HFF-Myc (cell line): ENCODE measurements at regions not wholly inside any gene's neighbourhood (a gene's known extent, or its start where the extent isn't known, plus 50 kb on each side); places are given as distances from the start of the nearest gene placed in this dataset.
A peak's percentile ranks its signal among the peaks of the same experiment; 100 is the strongest.

Source experiments
- DNase-seq: peaks from one replicate; pipeline ENCODE4 v3.0.0-alpha.2; 2011; ENCODE audit warnings: low read depth; ENCODE audit errors: extremely low read depth
- H3K4me3 ChIP-seq: replicated peaks from 2 replicates; pipeline ENCODE4 v1.5.1; 2011; ENCODE audit warnings: low read depth, mild to moderate bottlenecking, control low read depth, low read length
- TF ChIP-seq, protein P1 (sequence below): IDR thresholded peaks from 2 replicates; pipeline ENCODE4 v1.5.1; 2012; ENCODE audit warnings: mild to moderate bottlenecking, low read depth, low read length, control low read depth; ENCODE audit errors: missing control alignments

DNA sequence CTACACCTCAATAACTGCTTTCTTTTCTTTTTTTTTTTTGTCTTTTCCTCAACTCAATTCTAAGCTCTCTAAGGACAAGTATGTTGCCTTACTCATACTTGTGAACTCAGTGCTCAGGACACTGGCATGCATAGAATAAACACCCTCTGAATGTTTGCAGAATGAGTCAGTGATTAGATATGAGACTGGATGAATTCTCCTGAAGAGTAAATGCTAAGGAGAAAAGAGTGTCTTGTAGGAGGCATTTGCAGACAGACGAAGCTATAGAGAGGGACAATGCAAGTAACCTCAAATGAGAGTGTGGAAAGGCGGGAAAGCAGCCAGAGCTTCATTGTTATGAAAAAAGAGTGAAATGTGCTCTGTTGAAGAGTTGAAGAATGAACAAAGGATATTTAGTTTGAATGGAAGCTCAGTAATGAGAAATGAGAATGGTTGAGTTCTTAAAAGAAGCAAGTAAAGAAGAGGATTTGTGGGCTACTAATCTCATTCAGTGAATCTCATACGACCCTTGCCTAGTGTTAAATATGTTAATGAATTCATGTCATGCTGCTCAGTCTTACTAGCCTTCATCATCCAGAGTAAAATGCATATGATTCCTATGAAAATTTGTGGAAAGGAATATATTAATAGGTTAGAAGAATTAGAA lies 166.1 kb upstream of the DPYD start:
- H3K4me3 ChIP-seq = no peak overlapping the region
- TF ChIP-seq, protein P1, sequence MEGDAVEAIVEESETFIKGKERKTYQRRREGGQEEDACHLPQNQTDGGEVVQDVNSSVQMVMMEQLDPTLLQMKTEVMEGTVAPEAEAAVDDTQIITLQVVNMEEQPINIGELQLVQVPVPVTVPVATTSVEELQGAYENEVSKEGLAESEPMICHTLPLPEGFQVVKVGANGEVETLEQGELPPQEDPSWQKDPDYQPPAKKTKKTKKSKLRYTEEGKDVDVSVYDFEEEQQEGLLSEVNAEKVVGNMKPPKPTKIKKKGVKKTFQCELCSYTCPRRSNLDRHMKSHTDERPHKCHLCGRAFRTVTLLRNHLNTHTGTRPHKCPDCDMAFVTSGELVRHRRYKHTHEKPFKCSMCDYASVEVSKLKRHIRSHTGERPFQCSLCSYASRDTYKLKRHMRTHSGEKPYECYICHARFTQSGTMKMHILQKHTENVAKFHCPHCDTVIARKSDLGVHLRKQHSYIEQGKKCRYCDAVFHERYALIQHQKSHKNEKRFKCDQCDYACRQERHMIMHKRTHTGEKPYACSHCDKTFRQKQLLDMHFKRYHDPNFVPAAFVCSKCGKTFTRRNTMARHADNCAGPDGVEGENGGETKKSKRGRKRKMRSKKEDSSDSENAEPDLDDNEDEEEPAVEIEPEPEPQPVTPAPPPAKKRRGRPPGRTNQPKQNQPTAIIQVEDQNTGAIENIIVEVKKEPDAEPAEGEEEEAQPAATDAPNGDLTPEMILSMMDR = no peak
- peak; percentile 85 for DNase-seq

DNA sequence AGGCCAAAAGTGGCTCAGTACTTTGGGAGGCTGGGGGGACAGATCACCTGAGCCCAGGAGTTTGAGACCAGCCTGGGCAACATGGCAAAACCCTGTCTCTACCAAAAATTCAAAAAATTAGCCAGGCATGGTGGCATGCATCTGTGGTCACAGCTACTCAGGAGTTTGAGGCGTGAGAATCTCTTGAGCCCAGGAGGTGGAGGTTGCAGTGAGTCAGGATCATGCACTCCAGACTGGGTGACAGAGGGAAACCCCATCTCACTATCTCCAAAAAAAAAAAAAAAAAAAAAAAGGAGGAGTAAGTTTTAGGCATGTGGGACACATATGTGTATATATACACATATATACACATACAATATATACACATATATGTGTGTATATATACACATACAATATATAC lies 165.3 kb upstream of the DPYD start:
- H3K4me3 ChIP-seq = no peak overlapping the region
- TF ChIP-seq, protein P1 = no peak
- no peak for DNase-seq

DNA sequence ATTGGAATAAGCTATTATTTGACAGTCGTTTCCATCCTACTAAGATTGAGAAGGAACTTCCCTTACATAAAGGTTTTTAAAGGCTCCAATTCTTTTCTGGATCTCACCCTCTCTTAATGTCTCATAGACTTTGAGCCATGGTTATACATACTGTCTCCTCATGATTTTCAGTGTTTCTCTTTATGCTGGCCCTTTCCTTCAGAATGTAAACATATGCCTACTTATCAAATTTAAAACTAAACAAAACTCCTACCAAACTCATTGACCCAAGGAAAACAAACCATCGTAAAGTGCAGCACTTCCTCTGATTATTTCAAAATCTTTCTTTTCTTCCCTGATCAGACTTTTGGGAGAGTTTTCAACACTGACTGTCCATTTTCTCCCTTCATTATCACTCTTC lies 163.4 kb upstream of the DPYD start:
- H3K4me3 ChIP-seq = no peak overlapping the region
- TF ChIP-seq, protein P1 = no peak
- no peak for DNase-seq

DNA sequence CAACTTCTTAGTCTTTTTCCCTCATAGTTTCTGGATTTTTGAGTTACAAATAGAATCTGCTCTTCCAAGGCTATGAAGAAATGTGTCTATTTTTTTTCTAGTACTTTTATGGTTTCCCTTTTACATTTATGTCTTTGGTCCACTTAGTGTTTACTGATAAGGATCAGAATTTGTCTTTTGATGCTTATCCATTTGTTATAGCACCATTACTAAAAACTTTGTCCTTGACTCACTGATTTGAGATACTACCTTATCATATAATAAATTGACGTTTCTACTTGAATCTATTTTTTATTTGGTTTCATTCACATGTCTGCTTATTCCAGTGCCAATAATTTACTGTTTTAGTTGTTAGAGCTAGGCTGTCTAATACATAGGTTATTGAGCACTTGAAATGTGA lies 161.1 kb upstream of the DPYD start:
- no peak overlapping the region for H3K4me3 ChIP-seq
- TF ChIP-seq, protein P1 = no peak
- no peak for DNase-seq

DNA sequence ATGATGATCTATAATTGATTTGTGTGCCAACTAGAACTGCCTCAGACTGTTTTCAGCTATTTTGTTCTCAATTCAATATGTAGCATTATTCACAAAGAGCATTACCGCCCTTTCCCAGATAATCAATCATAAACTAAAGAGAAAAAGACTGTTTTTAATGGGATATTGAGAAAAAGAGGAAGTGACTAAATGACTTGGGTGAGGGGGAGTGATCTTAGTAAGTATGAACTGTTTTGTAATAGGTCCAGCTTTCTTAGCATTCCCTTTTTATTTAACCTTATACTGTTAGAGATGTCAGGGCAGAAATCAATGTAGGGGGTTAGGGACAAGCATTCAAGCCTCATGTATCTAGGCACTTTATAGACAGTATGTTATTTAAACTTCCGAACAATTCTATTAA lies 157.8 kb upstream of the DPYD start:
- no peak overlapping the region for H3K4me3 ChIP-seq

DNA sequence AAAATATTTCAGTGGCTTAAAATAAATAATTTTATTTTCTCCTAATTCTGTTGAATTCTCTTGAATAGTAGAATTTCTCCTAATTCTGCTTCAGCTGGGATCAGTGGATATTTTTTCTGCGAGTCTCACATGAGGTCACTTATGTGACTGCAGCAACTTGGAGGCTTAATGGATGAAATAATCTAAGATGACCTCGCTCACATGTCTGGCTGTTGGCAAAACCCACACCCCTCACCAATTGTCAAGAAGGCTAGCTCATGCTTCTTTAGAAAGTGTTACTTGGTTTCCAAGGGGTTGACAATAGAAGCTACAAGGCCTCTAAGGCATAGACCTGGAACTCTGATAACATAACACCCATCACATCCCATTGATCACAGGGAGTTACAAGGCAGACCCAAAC lies 156.9 kb upstream of the DPYD start:
- TF ChIP-seq, protein P1 = no peak
- H3K4me3 ChIP-seq = no peak overlapping the region
- no peak for DNase-seq

More for the DNA sequence above, 157.8 kb upstream of the DPYD start:
- DNase-seq = no peak
- TF ChIP-seq, protein P1 = no peak

DNA sequence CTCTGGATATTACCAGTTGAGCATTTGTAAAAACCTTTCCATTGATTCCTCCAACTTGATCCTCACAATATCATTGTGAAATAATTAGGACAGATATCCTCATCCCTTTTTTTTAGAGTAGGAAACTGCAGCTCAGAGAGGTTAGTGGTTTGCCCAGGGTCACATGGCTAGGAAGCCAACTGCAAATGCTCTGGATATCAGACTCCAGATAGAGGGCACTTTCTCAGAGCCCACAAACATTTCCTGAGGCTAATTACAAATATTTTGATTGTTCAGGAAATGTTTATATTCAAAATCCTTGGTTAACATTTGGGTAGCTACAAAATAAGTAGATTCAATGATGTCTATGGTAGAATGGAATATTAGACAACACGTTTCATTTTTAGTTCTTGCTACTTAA lies 154.8 kb upstream of the DPYD start:
- TF ChIP-seq, protein P1 = no peak
- no peak overlapping the region for H3K4me3 ChIP-seq
- DNase-seq = no peak
